ENCODE measurements at regions not wholly inside any gene's neighbourhood (a gene's known extent, or its start where the extent isn't known, plus 50 kb on each side); places are given as distances from the start of the nearest gene placed in this dataset.

- H3K4me1 ChIP-seq (ENCODE audit: insufficient read depth, low read length), result peaks cover 8% of the 10 kb centered on the region
- no peak for TF ChIP-seq CTCF (IDR thresholded peaks at IDR 0.05)
- Mint-ChIP-seq H3K4me1 (ENCODE audit: low read depth) (no peaks in the 10 kb centered on the region), H3K27me3 (no peaks in the 10 kb centered on the region), H3K36me3 (ENCODE audit: low read depth) (no peaks in the 10 kb centered on the region), H3K27ac (no peak overlapping the region), H3K4me3 (no peak overlapping the region), H3K9me3 (peaks cover 16% of the 10 kb centered on the region)
- H3K9me3 ChIP-seq (ENCODE audit: control insufficient read depth in 1 of 2, insufficient read depth in 1 of 2, low read length in 2 of 2), result peaks cover 0 to 10% of the 10 kb centered on the region in 2 experiments
- no peaks in the 10 kb centered on the region for H3K27me3 ChIP-seq (ENCODE audit: control insufficient read depth in 1 of 2, insufficient read depth in 2 of 2, low read length in 2 of 2)
- intact Hi-C loops (cut with DNase I, micrococcal nuclease), result no loop called here
- ATAC-seq (ENCODE audit: poor library complexity) (no peak), DNase-seq (no peak)
- H3K4me3 ChIP-seq (ENCODE audit: low read length), result no peak overlapping the region
- no peak overlapping the region for H3K27ac ChIP-seq (ENCODE audit: low read depth in 1 of 2, low read length in 2 of 2)
- ChIA-PET POLR2A (interaction anchor here (0.7 kb wide), 1 partner anchor 10 kb away, joined by 3 read pairs; no protein-coding TSS in a partner anchor), CTCF (no interaction called here)
- no peaks in the 10 kb centered on the region for H3K36me3 ChIP-seq (ENCODE audit: insufficient read depth, low read length)
Observed at GRCh38 chr3:8371085-8371551, 130.5 kb upstream of the LMCD1 start.

- H3K4me3 Mint-ChIP-seq, result no peak overlapping the region
- CTCF ChIA-PET, result no interaction called here
- Histone ChIP-seq H3K27me3 (ENCODE audit: control insufficient read depth in 1 of 2, insufficient read depth in 2 of 2, low read length in 2 of 2) (no peaks in the 10 kb centered on the region), H3K36me3 (ENCODE audit: insufficient read depth, low read length) (no peaks in the 10 kb centered on the region), H3K4me3 (ENCODE audit: low read length) (no peak overlapping the region), H3K27ac (ENCODE audit: low read depth in 1 of 2, low read length in 2 of 2) (no peak overlapping the region), H3K9me3 (ENCODE audit: control insufficient read depth in 1 of 2, insufficient read depth in 1 of 2, low read length in 2 of 2) (peaks cover 0 to 10% of the 10 kb centered on the region in 2 experiments), H3K4me1 (ENCODE audit: insufficient read depth, low read length) (peaks cover 8% of the 10 kb centered on the region)
- no peak for TF ChIP-seq CTCF (IDR thresholded peaks at IDR 0.05)
- ATAC-seq (ENCODE audit: poor library complexity) (no peak), DNase-seq (peak in 1 of 14 experiments; percentile 26)
- intact Hi-C loops (cut with DNase I, micrococcal nuclease), result no loop called here
- H3K9me3 Mint-ChIP-seq, result peaks cover 22% of the 10 kb centered on the region
- no peaks in the 10 kb centered on the region for H3K4me1 Mint-ChIP-seq (ENCODE audit: low read depth)
- H3K27ac Mint-ChIP-seq, result no peak overlapping the region
- H3K36me3 Mint-ChIP-seq (ENCODE audit: low read depth), result no peaks in the 10 kb centered on the region
- H3K27me3 Mint-ChIP-seq, result no peaks in the 10 kb centered on the region
- POLR2A ChIA-PET, result no interaction called here
Observed at GRCh38 chr3:8371960-8372463, 129.6 kb upstream of the LMCD1 start.

GRCh38 chr3:8380904-8381704 is 120.5 kb upstream of the LMCD1 start:
- H3K9me3 Mint-ChIP-seq, result peaks cover 6% of the 10 kb centered on the region
- H3K4me3 ChIP-seq (ENCODE audit: low read length), result no peak overlapping the region
- H3K36me3 Mint-ChIP-seq (ENCODE audit: low read depth), result no peaks in the 10 kb centered on the region
- DNase-seq, result no peak
- no peak overlapping the region for H3K27ac ChIP-seq (ENCODE audit: low read depth in 1 of 2, low read length in 2 of 2)
- H3K27me3 Mint-ChIP-seq, result no peaks in the 10 kb centered on the region
- no peak for TF ChIP-seq CTCF (IDR thresholded peaks at IDR 0.05)
- H3K27ac Mint-ChIP-seq, result no peak overlapping the region
- intact Hi-C loops (cut with DNase I, micrococcal nuclease), result no loop called here
- H3K9me3 ChIP-seq (ENCODE audit: control insufficient read depth in 1 of 2, insufficient read depth in 1 of 2, low read length in 2 of 2), result no peaks in the 10 kb centered on the region
- no peaks in the 10 kb centered on the region for H3K36me3 ChIP-seq (ENCODE audit: insufficient read depth, low read length)
- H3K4me3 Mint-ChIP-seq, result no peak overlapping the region
- H3K27me3 ChIP-seq (ENCODE audit: control insufficient read depth in 1 of 2, insufficient read depth in 2 of 2, low read length in 2 of 2), result no peaks in the 10 kb centered on the region
- ATAC-seq (ENCODE audit: poor library complexity), result no peak
- H3K4me1 Mint-ChIP-seq (ENCODE audit: low read depth), result no peaks in the 10 kb centered on the region
- POLR2A ChIA-PET, result interaction anchor here (1.1 kb wide), 1 partner anchor 10 kb away, joined by 3 read pairs; no protein-coding TSS in a partner anchor
- CTCF ChIA-PET, result no interaction called here
- H3K4me1 ChIP-seq (ENCODE audit: insufficient read depth, low read length), result no peaks in the 10 kb centered on the region

Data from CD4-positive, alpha-beta T cell (primary cell).